ENCODE measurements at regions not wholly inside any gene's neighbourhood (a gene's known extent, or its start where the extent isn't known, plus 50 kb on each side); places are given as distances from the start of the nearest gene placed in this dataset.

DNA sequence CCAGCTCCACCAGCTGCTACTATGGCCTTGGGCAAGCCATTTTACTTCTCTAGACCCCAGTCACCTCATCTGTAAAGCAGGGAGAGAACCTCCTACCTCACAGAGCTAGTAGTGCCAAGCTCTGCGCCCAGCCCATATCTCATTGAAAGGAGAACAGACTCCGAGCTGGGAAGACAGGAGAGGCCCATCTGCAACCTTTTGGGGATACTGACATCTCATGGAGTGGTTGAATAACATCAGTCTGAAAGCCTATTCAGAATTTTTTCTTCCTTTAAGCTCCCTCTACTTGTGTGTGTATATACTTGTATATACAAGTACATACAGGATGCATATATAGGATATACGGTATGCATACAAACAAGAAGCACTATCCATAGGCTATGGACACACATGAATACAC is 279.5 kb upstream of the POU3F1 start (continued):
- no peak for TF ChIP-seq HNF4G (IDR thresholded peaks at IDR 0.05)

DNA sequence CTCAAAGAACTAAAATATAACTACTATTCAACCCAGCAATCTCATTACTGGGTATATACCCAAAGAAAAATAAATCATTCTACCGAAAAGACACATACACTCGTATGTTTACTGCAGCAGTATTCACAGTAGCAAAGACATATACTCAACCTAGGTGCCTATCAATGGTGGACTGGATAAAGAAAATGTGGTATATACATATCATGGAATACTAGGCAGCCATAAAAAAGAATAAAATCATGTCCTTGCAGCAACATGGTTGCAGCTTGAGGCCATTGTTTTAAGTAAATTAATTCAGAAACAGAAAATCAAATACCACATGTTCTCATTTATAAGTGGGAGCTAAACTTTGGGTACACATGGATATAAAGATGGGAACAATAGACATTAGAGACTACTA is 266.2 kb upstream of the POU3F1 start:
- H3K4me3 ChIP-seq (ENCODE audit: low read depth in 1 of 3, low read length in 3 of 3) = no peak overlapping the region
- H3K4me1 ChIP-seq (ENCODE audit: control insufficient read depth in 4 of 4, insufficient read depth in 4 of 4, low read length in 3 of 4) = no peaks in the 10 kb centered on the region
- peaks cover 0 to 5% (median 0%) of the 10 kb centered on the region in 4 donors for H3K9me3 ChIP-seq (ENCODE audit: control insufficient read depth in 4 of 4, low read length in 3 of 4)
- no peak for TF ChIP-seq FOXA1 (IDR thresholded peaks at IDR 0.05)
- H3K27ac ChIP-seq (ENCODE audit: low read depth in 1 of 2, low read length in 2 of 2) = no peak overlapping the region
- 96% methylated on average over 2 of the region's 2 CpGs for WGBS
- H3K27me3 ChIP-seq (ENCODE audit: control insufficient read depth in 4 of 4, insufficient read depth in 4 of 4, low read length in 3 of 4) = peaks cover 0 to 3% (median 2%) of the 10 kb centered on the region in 4 donors
- no peaks in the 10 kb centered on the region for H3K36me3 ChIP-seq (ENCODE audit: control insufficient read depth in 4 of 4, insufficient read depth in 3 of 4, low read depth in 1 of 4, low read length in 3 of 4)
- no peak for DNase-seq (ENCODE audit: low spot score)
- H3K9ac ChIP-seq (ENCODE audit: low read depth in 1 of 2, low read length in 2 of 2) = no peak overlapping the region

DNA sequence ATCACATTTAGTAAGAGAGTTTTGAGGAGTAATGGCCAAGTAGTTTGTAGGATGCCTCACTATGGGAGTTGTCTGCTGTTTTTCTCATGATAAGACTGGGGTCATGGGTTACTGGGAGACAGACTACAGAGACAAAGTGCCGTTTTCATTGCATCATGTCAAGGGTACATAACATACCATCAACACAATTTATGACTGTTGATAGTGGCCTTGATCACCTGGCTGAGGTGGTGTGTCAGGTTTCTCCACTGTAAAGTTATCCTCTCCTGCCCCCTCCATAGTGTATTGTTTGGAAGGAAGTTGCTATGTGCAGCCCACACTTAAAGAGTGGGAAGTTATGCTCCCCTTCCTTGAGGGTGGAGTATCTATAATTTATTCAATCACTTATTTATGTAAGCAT is 263.5 kb upstream of the POU3F1 start:
- H3K36me3 ChIP-seq (ENCODE audit: control insufficient read depth in 4 of 4, insufficient read depth in 3 of 4, low read depth in 1 of 4, low read length in 3 of 4) = no peaks in the 10 kb centered on the region
- no peak overlapping the region for H3K9ac ChIP-seq (ENCODE audit: low read depth in 1 of 2, low read length in 2 of 2)
- peaks cover 0 to 3% (median under 1%) of the 10 kb centered on the region in 4 donors for H3K27me3 ChIP-seq (ENCODE audit: control insufficient read depth in 4 of 4, insufficient read depth in 4 of 4, low read length in 3 of 4)
- no peak overlapping the region for H3K4me3 ChIP-seq (ENCODE audit: low read depth in 1 of 3, low read length in 3 of 3)
- H3K27ac ChIP-seq (ENCODE audit: low read depth in 1 of 2, low read length in 2 of 2) = no peak overlapping the region
- TF ChIP-seq TAF1 (conservative IDR thresholded peaks at IDR 0.05) (no peak), RAD21 (IDR thresholded peaks at IDR 0.05) (no peak), JUND (IDR thresholded peaks at IDR 0.05) (no peak), GABPA (IDR thresholded peaks at IDR 0.05 in 1 of 2, conservative IDR thresholded peaks at IDR 0.05 in 1 of 2) (no peak)
- TF ChIP-seq, protein P1, sequence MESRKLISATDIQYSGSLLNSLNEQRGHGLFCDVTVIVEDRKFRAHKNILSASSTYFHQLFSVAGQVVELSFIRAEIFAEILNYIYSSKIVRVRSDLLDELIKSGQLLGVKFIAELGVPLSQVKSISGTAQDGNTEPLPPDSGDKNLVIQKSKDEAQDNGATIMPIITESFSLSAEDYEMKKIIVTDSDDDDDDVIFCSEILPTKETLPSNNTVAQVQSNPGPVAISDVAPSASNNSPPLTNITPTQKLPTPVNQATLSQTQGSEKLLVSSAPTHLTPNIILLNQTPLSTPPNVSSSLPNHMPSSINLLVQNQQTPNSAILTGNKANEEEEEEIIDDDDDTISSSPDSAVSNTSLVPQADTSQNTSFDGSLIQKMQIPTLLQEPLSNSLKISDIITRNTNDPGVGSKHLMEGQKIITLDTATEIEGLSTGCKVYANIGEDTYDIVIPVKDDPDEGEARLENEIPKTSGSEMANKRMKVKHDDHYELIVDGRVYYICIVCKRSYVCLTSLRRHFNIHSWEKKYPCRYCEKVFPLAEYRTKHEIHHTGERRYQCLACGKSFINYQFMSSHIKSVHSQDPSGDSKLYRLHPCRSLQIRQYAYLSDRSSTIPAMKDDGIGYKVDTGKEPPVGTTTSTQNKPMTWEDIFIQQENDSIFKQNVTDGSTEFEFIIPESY (IDR thresholded peaks at IDR 0.05) = no peak
- TF ChIP-seq, protein P2, sequence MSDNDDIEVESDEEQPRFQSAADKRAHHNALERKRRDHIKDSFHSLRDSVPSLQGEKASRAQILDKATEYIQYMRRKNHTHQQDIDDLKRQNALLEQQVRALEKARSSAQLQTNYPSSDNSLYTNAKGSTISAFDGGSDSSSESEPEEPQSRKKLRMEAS (IDR thresholded peaks at IDR 0.05) = no peak
- TF ChIP-seq, protein P3, sequence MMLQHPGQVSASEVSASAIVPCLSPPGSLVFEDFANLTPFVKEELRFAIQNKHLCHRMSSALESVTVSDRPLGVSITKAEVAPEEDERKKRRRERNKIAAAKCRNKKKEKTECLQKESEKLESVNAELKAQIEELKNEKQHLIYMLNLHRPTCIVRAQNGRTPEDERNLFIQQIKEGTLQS (IDR thresholded peaks at IDR 0.05) = no peak
- H3K4me1 ChIP-seq (ENCODE audit: control insufficient read depth in 4 of 4, insufficient read depth in 4 of 4, low read length in 3 of 4) = no peaks in the 10 kb centered on the region
- 16% methylated on average over 1 of the region's 1 CpG for WGBS
- peaks cover 0 to 5% (median 0%) of the 10 kb centered on the region in 4 donors for H3K9me3 ChIP-seq (ENCODE audit: control insufficient read depth in 4 of 4, low read length in 3 of 4)
- no peak for DNase-seq (ENCODE audit: low spot score)

DNA sequence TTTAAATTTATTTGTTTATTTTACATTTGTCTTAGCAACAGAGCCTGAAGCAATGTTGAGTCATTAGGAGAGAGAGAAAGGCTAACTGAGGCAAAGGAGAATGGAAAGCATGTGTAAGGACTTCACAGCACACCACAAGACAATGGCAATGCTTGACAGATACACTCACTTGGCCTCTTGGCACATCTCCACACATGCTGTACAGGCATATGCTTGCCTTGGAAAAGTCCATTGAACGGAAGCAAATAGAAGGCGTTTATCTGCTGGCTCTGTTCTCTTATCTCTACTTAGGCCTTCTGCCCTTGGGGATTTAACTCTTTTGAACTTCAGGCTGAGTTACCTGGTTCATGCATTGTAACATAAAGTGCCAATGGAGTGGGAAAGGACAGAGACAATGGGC is 262.2 kb upstream of the POU3F1 start:
- TF ChIP-seq HNF4A (conservative IDR thresholded peaks at IDR 0.05) = no peak
- TF ChIP-seq TAF1 (conservative IDR thresholded peaks at IDR 0.05) = no peak
- TF ChIP-seq YY1 (IDR thresholded peaks at IDR 0.05) = no peak
- TF ChIP-seq, protein P2 (IDR thresholded peaks at IDR 0.05) = no peak
- TF ChIP-seq, protein P4, sequence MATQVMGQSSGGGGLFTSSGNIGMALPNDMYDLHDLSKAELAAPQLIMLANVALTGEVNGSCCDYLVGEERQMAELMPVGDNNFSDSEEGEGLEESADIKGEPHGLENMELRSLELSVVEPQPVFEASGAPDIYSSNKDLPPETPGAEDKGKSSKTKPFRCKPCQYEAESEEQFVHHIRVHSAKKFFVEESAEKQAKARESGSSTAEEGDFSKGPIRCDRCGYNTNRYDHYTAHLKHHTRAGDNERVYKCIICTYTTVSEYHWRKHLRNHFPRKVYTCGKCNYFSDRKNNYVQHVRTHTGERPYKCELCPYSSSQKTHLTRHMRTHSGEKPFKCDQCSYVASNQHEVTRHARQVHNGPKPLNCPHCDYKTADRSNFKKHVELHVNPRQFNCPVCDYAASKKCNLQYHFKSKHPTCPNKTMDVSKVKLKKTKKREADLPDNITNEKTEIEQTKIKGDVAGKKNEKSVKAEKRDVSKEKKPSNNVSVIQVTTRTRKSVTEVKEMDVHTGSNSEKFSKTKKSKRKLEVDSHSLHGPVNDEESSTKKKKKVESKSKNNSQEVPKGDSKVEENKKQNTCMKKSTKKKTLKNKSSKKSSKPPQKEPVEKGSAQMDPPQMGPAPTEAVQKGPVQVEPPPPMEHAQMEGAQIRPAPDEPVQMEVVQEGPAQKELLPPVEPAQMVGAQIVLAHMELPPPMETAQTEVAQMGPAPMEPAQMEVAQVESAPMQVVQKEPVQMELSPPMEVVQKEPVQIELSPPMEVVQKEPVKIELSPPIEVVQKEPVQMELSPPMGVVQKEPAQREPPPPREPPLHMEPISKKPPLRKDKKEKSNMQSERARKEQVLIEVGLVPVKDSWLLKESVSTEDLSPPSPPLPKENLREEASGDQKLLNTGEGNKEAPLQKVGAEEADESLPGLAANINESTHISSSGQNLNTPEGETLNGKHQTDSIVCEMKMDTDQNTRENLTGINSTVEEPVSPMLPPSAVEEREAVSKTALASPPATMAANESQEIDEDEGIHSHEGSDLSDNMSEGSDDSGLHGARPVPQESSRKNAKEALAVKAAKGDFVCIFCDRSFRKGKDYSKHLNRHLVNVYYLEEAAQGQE (IDR thresholded peaks at IDR 0.05) = no peak
- TF ChIP-seq, protein P3 (IDR thresholded peaks at IDR 0.05) = no peak
- TF ChIP-seq SP1 (IDR thresholded peaks at IDR 0.05) = no peak
- TF ChIP-seq RXRA (IDR thresholded peaks at IDR 0.05) = no peak
- no peak for TF ChIP-seq EGR1 (IDR thresholded peaks at IDR 0.05; ENCODE audit: low read depth in 2 of 2)
- TF ChIP-seq HNF4G (IDR thresholded peaks at IDR 0.05) = no peak
- no peaks in the 10 kb centered on the region for H3K36me3 ChIP-seq (ENCODE audit: control insufficient read depth in 4 of 4, insufficient read depth in 3 of 4, low read depth in 1 of 4, low read length in 3 of 4)
- no peak overlapping the region for H3K27ac ChIP-seq (ENCODE audit: low read depth in 1 of 2, low read length in 2 of 2)
- H3K9me3 ChIP-seq (ENCODE audit: control insufficient read depth in 4 of 4, low read length in 3 of 4) = peaks cover 0 to 5% (median 0%) of the 10 kb centered on the region in 4 donors
- 24% methylated on average over 2 of the region's 2 CpGs for WGBS
- no peak overlapping the region for H3K9ac ChIP-seq (ENCODE audit: low read depth in 1 of 2, low read length in 2 of 2)
- DNase-seq (ENCODE audit: low spot score) = no peak
- H3K4me3 ChIP-seq (ENCODE audit: low read depth in 1 of 3, low read length in 3 of 3) = no peak overlapping the region
- no peaks in the 10 kb centered on the region for H3K4me1 ChIP-seq (ENCODE audit: control insufficient read depth in 4 of 4, insufficient read depth in 4 of 4, low read length in 3 of 4)
- H3K27me3 ChIP-seq (ENCODE audit: control insufficient read depth in 4 of 4, insufficient read depth in 4 of 4, low read length in 3 of 4) = peaks cover 0 to 3% (median 0%) of the 10 kb centered on the region in 4 donors

All from liver (tissue), 7 donors.